Inflammatory macrophage (primary cell): ENCODE measurements at regions not wholly inside any gene's neighbourhood (a gene's known extent, or its start where the extent isn't known, plus 50 kb on each side); places are given as distances from the start of the nearest gene placed in this dataset.

Source experiments
- DNase-seq, 2 donors: peaks; one replicate each; pipeline ENCODE4 v3.0.0-alpha.2; 2020 to 2022

DNA sequence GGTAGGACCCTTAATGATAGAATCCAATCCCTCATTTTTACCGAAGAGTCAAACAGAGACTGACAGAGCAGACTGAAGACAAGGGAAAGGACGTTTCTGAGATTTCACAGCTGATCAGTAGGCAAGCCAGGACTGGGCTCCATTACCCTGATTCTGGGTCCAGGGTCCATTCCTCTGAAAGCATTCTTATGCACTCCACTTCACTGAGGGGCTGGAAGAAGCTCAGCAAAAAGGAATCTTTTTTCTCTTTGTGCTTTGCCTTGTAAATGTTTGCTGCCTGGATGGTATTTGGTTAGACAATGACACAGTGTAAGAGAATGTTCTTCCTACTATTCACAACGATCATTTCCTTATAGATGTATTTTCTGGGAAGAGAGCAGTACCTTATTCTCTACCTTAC is 331.3 kb upstream of the PROX1 start:
- no peak for DNase-seq

DNA sequence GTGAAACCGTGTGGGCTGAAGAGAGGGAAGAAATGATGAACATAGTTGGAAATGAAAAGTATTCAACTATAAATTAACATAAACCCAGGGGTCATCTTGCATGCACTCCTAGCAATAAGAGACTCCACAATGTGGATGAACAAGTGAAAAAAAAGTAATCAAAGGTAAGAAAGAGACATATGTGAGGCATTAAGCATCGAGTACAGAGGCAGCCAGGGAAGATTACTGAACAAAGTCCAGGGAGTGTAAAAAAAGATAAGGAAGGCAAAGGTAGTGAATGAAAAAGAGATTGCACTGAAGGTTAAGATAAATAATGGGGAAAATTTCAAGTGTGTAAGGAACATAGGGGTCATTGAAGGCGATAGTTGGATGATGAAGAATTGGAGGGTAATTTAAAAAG is 330.8 kb upstream of the PROX1 start:
- no peak for DNase-seq

DNA sequence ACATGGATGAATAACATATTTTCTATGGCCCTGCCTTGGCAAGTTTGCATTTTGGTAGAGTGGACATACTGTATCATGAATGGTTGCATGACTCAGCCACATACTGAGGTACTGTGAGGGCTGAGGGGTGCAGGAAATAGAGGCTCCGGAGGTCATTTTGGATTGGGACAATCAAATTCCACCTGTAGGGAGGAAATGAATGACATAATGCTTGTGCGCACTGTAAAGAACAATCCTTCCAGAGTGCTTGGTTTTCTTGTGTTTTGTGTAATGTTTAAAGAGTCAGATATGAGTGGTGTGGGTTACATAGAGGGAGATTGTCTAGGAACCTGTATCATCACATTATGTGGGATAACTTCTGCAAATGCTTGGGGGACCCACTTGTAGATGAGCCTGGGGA is 329.9 kb upstream of the PROX1 start:
- DNase-seq: no peak

DNA sequence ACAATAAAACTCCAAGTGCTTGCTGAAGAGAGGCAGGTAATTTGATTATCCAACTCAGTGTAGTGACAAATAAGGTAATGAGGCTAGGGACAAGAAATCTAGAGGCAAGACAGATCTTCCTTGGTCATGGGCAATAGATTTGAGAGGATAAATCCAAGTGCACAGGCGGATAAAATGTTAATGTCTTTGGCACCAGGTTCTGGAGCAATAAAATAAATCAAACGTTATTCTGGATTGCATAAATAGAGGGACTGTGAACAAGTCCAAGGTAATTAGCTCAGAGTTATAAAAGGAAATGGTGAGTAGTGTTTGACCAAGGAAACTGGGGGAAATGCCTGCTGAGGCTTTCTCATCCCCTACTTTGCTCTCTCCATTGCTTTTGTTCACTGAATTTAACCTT is 329.3 kb upstream of the PROX1 start:
- DNase-seq: no peak

DNA sequence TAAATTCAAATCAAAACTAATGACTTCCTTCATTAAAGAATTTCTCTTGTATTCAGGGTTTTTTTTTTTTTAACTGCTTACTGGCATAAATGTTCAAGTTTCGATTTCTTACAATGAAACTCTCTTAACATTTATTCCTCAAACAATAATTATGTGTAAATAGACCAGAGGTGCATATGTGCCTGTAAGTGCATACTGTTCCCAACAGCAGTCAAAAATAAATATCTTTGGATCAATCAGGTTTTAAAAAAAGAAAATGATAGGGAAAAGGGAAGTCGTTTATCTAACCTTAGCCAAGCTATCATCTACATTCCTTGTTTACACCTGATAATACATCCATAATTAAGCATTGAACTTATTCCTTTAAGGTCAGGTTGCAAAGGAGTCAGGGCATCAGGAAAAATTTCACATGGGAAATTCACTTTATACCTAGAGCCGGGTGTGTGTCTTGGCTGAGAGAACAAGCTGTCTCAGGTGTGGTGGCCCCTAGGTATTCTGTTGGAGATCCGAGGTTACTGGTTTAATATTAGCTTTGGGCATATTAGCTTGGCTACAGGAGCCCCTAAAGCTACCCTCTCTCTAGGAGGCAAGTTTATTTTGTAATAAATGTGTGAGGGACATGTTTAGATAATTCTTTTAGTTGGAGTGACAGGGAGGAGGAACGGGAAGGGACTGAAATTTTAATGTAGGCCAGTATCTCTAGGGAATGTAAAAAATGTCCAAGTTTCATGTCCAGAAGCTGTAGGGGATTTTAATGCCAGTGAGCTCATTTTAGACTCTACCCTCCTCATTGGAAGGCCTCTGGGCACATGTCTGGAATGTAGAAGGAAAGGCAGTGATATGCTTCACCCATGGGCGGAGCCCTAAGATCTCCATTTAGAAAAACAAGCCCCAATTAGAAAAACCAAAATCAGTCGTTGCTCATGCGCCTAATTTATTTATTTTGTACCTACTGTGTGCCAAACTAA is 327.9 kb upstream of the PROX1 start:
- no peak for DNase-seq

DNA sequence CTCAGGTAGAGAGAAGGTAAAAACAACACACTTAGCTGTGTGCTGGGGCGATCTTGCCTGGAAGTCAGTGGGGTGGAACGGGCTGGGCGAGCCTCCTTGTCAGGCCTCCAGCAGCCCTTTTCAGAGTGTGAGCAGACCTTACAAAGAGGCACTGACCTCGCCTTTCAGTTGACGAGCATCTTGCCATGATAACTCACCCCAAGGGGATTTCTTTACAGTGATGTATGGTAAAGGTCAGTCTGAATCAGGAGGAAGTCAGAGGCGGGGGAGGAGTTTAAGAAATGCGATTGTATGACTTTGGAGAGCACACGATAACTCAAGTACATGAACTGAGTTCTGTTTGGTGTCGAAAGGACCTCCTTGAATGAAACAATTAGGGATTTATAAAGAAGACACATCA is 326.5 kb upstream of the PROX1 start:
- no peak for DNase-seq

DNA sequence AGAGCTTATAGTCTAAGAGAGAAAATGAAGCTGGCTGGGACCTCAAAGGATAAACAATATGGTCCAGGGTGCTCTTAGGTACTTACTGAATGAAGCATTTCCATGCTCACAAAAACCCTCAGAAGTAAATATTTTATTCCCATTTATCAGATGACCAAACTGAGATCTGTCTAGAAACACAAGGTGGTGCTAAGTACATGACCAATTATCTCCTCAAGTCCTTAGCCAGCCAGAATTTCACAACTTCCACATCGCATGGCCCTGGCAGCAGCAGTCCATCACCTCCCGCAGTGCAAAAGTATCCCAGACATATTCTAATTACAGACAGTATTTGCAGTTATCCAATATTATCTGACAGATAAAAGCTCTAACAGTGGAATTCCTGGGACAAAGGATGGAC is 321.7 kb upstream of the PROX1 start:
- DNase-seq: no peak

DNA sequence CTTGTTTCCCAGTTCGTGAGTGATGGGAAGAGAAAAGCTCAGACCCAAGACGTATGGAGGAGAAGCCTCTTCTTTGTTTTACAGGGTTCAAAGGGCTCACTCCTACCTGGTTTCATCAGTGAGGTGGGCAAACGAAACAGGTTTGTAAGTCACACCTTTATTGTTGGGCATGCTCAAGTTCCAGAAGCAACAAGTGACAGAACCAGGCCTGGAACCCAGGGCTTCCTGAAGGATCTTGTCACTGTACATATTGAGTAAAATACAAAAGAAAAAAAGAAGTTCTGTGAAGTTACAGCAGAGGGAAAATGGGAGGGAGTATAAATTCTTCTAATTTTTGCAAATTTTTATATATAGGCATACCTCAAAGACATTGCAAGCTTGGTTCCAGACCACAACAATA is 320.9 kb upstream of the PROX1 start:
- DNase-seq: no peak

DNA sequence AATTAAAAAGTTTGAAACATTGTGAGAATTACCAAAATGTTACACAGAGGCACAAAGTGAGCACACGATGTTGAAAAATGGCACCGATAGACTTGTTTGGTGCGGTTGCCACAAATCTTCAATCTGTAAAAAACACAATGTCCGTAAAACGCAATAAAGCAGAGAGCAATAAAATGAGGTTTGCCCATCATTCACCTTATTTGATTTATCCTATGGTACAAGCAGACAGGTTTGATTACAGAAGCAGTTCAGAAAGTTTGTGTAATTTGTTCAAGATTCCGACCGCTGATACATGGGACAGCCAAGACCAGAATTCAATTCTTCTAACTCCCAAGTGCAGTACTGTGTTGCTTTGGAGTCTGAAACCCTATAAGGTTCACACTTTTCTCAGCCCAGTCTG is 318.3 kb upstream of the PROX1 start:
- DNase-seq: no peak

DNA sequence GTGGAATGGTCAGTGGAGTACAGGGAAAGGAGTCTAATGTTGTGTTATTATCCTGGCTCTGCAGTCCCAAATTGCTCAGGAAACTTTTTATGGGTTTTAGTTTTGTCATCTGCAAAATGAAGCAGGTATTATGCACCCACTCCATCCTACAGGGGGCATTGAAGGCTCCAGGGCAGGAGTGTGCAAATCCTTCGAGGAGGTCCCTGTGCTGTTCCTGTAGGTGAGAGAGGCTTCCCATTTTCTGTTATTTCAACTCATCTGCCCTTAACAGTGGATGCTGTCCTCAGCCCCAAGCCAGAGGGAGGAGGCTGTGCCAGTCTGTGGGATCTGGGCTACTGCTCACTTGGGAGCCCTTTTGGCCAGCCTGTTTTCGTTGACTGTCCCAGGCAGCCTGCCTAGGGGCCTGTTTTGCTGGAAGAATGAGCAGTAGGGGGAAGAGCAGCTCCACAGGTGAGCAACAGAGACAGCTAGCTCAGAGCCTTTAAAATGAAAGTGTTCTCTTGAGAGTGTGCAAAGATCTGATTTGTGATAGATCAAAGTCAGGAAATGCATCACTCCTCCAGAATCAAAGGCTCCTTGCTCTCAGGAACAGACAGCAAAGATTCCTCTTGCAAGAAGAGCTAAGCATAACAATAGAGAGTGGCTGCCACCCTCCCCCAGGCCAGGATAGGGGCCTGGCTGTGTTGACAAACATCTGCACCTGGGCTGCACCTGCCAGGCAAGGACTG is 317.6 kb upstream of the PROX1 start:
- DNase-seq: no peak

DNA sequence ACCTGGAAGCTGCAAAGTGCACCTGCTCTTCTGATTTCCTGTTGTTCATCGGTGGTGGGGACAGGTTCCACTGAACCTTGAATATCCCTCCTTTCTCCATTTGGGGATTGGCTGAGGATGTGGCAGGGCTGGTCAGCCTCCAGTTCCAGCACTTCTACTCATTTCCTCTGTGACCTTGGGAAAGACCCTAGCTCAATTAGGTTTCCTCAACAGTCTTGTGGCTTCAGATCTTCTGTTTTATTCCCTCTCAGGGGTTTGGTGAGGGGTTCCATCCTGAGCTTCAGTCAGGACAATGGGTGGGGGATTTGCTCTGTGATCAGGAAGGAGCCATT is 317.1 kb upstream of the PROX1 start:
- DNase-seq: no peak

DNA sequence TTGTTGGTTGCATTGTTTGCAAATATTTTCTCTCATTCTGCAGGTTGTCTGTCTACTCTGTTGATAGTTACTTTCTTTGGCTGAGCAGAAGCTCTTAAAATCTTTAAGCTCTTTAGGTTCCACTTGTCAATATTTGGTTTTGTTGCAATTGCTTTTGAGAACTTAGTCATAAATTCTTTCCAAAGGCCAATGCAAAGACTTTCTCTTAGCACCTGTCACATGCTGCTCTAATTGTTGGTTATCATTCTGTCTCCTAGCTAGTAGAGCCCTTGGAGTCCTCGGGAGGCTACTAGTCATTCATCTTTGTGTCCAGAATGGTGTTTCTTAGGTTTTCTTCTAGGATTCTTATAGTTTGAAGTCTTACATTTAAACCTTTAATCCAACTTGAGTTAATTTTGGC is 312.7 kb upstream of the PROX1 start:
- no peak for DNase-seq

DNA sequence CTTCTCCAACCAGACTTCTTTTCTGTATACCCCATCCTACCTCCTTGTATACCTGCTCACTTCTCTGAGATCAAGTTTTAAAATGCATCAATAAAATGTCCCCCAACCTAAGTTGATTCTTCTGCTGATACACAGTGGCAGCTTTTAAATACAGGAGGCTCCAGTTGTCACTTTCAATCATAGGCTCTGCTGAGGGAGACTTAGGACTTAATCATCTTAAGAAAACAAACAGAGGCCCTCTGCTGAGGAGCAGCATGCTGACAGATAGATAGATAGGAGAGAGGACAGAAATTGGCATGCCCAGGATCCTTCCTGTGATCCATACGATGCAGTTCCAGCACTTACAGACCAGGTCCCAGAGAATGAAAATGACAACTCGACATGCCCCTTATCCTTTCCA is 311.0 kb upstream of the PROX1 start:
- no peak for DNase-seq

DNA sequence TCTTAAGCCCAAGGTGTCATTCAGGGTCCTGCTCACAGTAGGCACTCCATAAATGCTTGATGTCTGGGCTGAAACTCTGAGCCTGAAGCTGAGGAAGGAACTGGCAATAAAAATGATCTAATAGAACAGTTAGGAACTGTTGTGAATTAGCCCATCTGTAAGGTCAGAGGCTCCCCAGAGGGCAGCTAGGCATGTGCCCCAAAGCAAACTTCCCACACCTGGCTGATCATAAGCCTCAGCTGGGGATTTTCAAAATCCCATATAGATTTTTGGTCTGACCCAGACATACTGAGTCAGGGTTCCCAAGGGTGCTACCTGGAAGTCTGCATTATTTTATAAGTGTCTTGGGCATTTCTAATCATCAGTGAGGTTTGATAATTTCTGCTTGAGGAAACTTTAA is 309.4 kb upstream of the PROX1 start:
- DNase-seq: no peak

DNA sequence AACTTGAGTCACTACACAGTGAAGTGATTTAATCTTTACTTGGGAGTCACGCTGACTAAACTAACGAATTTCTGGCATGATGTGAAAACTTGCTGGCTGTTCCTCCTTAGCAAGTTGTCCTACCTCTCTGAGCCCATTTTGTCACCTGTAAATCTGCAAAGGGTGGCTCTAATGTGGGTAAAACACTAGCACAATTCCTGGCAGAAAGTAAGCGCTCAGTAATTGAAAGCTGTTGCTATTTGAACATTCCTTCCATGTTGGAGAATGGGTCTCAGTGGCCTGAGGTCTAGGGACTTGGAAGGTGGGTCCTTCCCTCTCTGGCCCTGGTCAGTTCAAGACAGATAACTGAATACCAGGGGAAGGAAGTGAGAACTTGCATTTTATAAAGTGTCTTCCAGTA is 309.0 kb upstream of the PROX1 start:
- DNase-seq: no peak

DNA sequence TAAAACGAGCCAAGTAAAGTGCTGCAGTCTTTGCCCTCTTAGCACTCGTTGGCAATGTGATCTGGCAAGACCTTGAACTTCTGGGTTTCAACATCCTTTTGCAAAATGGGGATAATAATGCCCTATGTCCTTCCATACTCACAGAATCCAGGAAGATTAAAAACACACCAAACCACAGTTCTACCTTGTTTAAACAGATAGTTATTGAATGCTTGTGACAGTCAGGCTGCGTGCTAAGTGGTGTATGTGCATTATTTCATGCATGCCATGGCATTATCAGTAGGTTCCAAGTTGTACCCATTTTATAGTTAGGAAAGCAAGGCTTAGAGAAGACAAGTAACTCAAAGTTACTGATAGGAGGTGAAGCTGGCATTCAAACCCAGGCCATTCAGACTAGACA is 308.6 kb upstream of the PROX1 start:
- DNase-seq: no peak

DNA sequence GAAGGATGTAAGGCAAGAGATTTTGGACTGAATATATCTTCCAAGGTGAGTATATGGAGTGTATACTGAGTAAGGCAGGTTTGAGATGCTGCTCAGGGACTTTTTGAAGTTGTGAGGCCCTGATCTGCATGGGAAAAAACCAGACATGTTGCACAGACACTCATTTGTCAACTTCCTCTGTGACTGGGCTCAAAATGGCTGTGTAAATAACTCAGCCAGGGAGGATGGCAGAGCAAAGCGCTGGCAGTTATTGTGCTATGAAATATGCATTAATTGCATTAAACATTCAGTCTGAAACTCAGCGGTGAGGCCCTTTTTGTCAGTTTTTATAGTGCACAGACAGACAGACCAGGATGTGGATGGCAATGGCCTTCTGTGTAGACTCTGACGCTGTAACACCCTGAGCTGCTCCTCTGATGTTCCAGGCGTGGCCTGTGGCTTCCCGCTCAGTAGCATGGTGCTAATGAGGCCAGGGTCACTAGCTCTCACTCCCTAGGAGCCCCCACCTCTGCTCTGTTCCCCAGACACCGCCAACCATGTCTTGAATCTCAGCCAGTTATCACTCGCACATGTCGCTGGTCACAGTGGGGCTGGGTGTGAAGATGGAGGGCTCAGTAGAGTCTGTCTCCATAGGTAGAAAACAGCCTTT is 307.0 kb upstream of the PROX1 start:
- DNase-seq: no peak

DNA sequence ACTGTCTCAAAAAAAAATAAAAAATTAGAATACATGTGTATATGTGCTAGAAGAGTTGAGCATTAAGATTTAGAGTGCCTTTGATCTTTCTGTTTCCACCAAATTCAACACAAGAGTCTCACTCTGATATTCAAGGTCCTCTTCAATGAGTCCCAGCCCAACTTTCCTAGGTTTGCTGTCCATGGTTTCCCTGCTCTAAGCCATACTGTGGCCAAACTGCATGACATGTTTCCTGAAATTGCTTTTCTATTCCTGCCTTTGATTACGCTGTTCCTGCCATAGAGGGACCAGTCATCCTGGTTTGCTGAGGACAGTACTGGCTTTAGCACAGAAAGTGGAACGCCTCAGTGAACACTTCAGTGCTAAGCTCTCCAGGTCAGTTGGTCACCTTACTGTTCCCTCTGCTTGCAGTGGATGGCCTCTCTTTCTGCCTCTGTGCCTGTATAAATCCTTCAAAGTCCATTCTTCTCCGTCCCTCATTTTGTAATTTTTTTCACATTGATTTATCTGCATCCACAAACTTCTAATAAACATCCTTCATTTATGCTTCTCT is 305.9 kb upstream of the PROX1 start:
- DNase-seq: no peak

DNA sequence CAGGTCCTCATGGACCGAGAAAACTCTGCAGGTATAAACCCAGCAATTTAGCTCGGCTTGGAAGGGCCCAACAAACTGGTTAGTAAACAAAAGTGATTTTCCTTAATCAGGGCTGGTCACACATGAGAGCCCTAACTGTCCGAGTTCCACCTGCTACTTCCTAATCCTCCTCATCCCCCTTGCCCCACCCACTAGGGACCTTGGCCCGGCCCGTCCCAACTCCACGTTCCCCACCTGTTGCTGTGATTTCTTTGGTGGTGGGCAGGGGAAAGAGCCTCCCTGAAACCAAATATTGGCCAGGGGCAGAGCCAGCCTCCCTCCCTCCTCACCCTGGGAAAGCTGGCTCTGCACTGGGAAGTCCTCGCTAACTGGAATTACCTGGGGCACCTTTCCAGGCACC is 304.2 kb upstream of the PROX1 start:
- no peak for DNase-seq

DNA sequence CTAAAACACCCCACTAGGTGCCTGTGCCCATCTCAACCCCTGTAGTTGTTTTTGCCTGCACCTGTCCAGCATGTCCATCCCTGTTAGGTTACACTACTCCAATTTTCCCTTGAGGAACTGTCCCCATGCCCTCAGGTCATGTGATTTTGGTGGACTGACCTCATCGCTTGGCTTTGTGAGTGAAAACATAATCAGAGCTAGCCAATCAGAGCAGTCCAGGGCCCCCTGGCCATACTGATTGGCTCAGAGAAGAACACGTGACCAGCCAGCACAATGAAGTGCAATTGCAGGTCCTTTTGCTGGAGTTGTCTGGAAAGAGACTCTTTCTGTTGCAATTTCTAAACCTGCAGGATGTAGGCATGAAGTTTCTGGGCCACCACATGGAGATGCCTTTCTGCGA is 303.3 kb upstream of the PROX1 start:
- no peak for DNase-seq

DNA sequence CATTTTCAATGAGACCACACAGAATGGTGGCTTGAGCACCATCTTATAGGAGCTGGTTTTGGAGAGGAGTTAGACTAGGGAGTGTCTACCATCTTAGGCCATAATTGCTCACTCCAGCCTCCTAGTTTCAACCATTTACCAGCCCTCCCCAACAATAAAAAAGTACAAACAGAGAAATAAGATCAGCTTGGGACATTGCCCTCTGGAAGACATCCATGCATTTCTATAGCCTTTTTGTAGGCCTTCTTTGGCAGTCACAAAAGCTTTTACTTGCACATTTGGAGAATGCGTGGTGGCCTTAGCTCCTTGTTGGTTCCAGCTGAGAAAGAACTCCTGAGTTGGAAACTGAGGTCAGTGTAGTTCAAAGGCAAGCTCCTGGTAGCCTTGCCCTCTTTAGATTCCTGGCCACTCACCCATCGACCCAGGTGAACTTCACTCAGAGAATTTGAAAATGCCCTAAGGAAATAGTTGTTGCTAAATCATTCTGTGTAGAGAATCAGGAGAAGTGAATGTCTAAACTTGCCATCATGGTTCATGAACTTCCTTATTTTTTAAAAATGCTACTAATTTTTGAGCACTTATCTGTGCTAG is 301.7 kb upstream of the PROX1 start:
- no peak for DNase-seq

DNA sequence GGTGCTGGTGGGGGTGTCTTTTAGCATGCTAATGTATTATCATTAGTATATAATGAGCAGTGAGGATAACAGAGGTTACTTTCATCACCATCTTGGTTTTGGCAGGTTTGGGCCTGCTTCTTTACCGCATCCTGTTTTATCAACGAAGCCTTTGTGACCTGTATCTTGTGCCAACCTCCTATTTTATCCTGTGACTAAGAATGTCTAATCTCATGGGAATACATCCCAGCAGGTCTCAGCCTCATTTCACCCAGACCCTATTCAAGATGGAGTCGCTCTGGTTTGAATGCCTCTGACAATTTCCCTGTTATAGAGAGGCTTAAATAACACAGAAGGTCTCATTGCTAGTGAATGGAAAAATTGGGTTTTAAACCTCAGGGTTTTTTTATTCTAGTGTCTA is 300.8 kb upstream of the PROX1 start:
- DNase-seq: no peak

DNA sequence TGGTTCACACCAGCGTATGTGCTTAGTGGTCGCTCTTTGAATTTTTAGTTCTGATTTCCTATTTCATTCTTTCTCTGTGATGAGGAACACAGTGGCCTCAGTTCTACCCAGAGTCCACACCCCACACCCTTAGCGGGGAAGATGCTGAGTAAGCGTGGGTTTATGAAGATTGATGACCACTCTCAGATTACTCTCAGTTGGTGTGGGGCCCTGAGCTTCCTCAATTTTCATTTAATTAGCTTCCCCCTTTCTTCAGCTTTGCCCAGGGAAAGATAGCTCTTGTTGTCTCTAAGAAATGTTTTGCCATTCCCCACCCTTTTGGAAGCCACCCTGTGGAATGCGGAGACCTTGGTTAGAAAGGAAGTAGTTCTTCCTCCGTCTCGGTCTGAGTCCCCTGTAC is 299.9 kb upstream of the PROX1 start:
- no peak for DNase-seq
